HepG2 (cell line): ENCODE measurements at regions not wholly inside any gene's neighbourhood (a gene's known extent, or its start where the extent isn't known, plus 50 kb on each side); places are given as distances from the start of the nearest gene placed in this dataset.

ENCODE experiments used
- ATAC-seq: fragments of 200-7000 bp; cut with Tn5 transposase; 3 replicates; pipeline ENCODE4 v1.9.1; 2020; ENCODE audit warnings: mild to moderate bottlenecking, moderate library complexity
- BruUV-seq: library from RNA; stranded (reverse); fragments of 400-500 nt; replicated peaks from 2 replicates; lab custom pipeline; 2021; lab: Mats Ljungman, UMichigan
- CTCF ChIA-PET: fragments of 300-600 bp; formaldehyde crosslinking; extraction: SDS; loops from one replicate; lab custom pipeline; 2021; ENCODE audit warnings: low total read pairs, inconsistent platforms, low intra/inter-chr PET ratio; lab: Yijun Ruan, JAX
- POLR2A ChIA-PET: fragments of 350-600 bp; sonication (Branson Sonifier 250); formaldehyde crosslinking; loops from one replicate; lab custom pipeline; 2020; ENCODE audit warnings: antibody characterized with exemption, inconsistent platforms; lab: Yijun Ruan, JAX
- DNase-seq: peaks from one replicate; pipeline ENCODE4 v3.0.0-alpha.2; 2015; ENCODE audit warnings: low spot score
- FAIRE-seq: peaks from 3 replicates; lab custom pipeline; 2011; peaks lifted over from hg19 to GRCh38; lab: Jason Lieb, UNC
- H2AFZ ChIP-seq: one replicate; pipeline ENCODE4 v1.6.1; 2011; ENCODE audit warnings: low read length, inconsistent platforms
- H3K27ac ChIP-seq: fragments of 300-600 bp; 3 replicates; pipeline ENCODE4 v1.8.0; 2011; ENCODE audit warnings: mixed run types, mild to moderate bottlenecking, mixed read lengths, low read length, inconsistent platforms; ENCODE audit not compliant: insufficient read depth; ENCODE audit errors: extremely low read length
- H3K27me3 ChIP-seq, 2 experiments: fragments of 200-600 bp in 1 of 2; 2 replicates in 1 of 2; 3 replicates in 1 of 2; pipeline versions ENCODE4 v1.6.0 to v1.8.0; 2011; ENCODE audit warnings: low read length in 2 of 2, mild to moderate bottlenecking in 2 of 2, moderate library complexity in 2 of 2, inconsistent platforms in 1 of 2; ENCODE audit not compliant: insufficient read depth in 2 of 2, control insufficient read depth in 1 of 2
- H3K36me3 ChIP-seq, 2 experiments: fragments of 200-600 bp in 1 of 2; replicated peaks in 1 of 2; 2 replicates in 1 of 2; 3 replicates in 1 of 2; pipeline versions ENCODE4 v1.5.1 to v1.8.0; 2011; ENCODE audit warnings: low read length in 2 of 2, inconsistent platforms in 1 of 2; ENCODE audit not compliant: insufficient read depth in 2 of 2, control insufficient read depth in 1 of 2
- H3K4me1 ChIP-seq: 2 replicates; pipeline ENCODE4 v1.5.1; 2012; ENCODE audit warnings: low read length, inconsistent platforms; ENCODE audit not compliant: insufficient read depth
- H3K4me2 ChIP-seq: 2 replicates; pipeline ENCODE4 v1.6.0; 2011; ENCODE audit warnings: low read depth, low read length, inconsistent platforms
- H3K4me3 ChIP-seq, 3 experiments: fragments of 200-600 bp in 1 of 3; sonication (generic), shearing (Covaris generic) in 1 of 3; replicated peaks in 1 of 3; 2 replicates each; pipeline ENCODE4 v1.5.1; 2011 to 2016; ENCODE audit warnings: low read length in 3 of 3, inconsistent platforms in 2 of 3, low read depth in 2 of 3, mild to moderate bottlenecking in 2 of 3, control low read depth in 1 of 3, mixed read lengths in 1 of 3; ENCODE audit not compliant: insufficient read depth in 1 of 3
- H3K79me2 ChIP-seq: one replicate; pipeline ENCODE4 v1.6.1; 2011; ENCODE audit warnings: low read length, inconsistent platforms; ENCODE audit not compliant: insufficient read depth
- H3K9ac ChIP-seq: 2 replicates; pipeline ENCODE4 v1.6.0; 2011; ENCODE audit warnings: mild to moderate bottlenecking, low read depth, low read length, inconsistent platforms; ENCODE audit not compliant: insufficient read depth
- H3K9me3 ChIP-seq: 2 replicates; pipeline ENCODE4 v1.5.1; 2012; ENCODE audit warnings: mild to moderate bottlenecking, low read length
- H4K20me1 ChIP-seq: 2 replicates; pipeline ENCODE4 v1.6.0; 2011; ENCODE audit warnings: inconsistent platforms, mild to moderate bottlenecking, low read length, moderate library complexity; ENCODE audit not compliant: insufficient read depth
- ELF3 ChIP-seq: IDR thresholded peaks from 2 replicates; pipeline ENCODE4 v1.6.1; 2016; ENCODE audit warnings: missing genetic modification reagents, missing compliant biosample characterization
- FOXA3 ChIP-seq: IDR thresholded peaks from 2 replicates; pipeline ENCODE4 v1.6.1; 2016; ENCODE audit warnings: missing genetic modification reagents, missing compliant biosample characterization
- GABPB1 ChIP-seq: IDR thresholded peaks from 2 replicates; pipeline ENCODE4 v1.6.1; 2016; ENCODE audit warnings: mild to moderate bottlenecking, missing genetic modification reagents, moderate library complexity, missing compliant biosample characterization
- HMGA1 ChIP-seq: sonication (generic); formaldehyde crosslinking; conservative IDR thresholded peaks from 2 replicates; pipeline ENCODE4 v1.4.0; 2020; ENCODE audit warnings: missing genetic modification reagents
- HNRNPL ChIP-seq: fragments of 200-400 bp; formaldehyde crosslinking; IDR thresholded peaks from 2 replicates; pipeline ENCODE4 v1.6.1; 2017; ENCODE audit warnings: mild to moderate bottlenecking, low read depth, low read length
- KDM6A ChIP-seq: IDR thresholded peaks from 2 replicates; pipeline ENCODE4 v1.6.1; 2016; ENCODE audit warnings: low read depth
- MED1 ChIP-seq: sonication (generic); formaldehyde crosslinking; IDR thresholded peaks from 2 replicates; pipeline ENCODE4 v1.4.0; 2020; ENCODE audit warnings: missing genetic modification reagents
- PAWR ChIP-seq: sonication (generic); formaldehyde crosslinking; IDR thresholded peaks from 2 replicates; pipeline ENCODE4 v1.4.0; 2020; ENCODE audit warnings: missing genetic modification reagents, mild to moderate bottlenecking, borderline replicate concordance
- ZBTB42 ChIP-seq: sonication (generic); formaldehyde crosslinking; IDR thresholded peaks from 2 replicates; pipeline ENCODE4 v1.5.0; 2020; ENCODE audit warnings: mild to moderate bottlenecking, missing genetic modification reagents
- ZNF746 ChIP-seq: sonication (generic); formaldehyde crosslinking; IDR thresholded peaks from 2 replicates; pipeline ENCODE4 v1.8.0; 2022; ENCODE audit warnings: mild to moderate bottlenecking, missing genetic modification reagents
- WGBS: methylation state at CpG from one replicate; pipeline ENCODE4 v1.1.6; 2017; ENCODE audit warnings: low lambda C conversion rate; 5-methylcytosine and 5-hydroxymethylcytosine counted together
- in situ Hi-C: cut with HindIII; loops from 2 replicates; pipeline ENCODE4 v1.10.0; 2017; ENCODE audit warnings: low pct_unique_long_range_greater_than_20kb; ENCODE audit not compliant: extremely low pct_ligation_motif_present
- intact Hi-C: fragments of 100-400 bp; cut with micrococcal nuclease; formaldehyde crosslinking; loops from one replicate; pipeline ENCODE4 v1.10.0; 2022; ENCODE audit not compliant: unreplicated experiment
- TF ChIP-seq, protein P1 (sequence below): sonication (generic); formaldehyde crosslinking; IDR thresholded peaks from 2 replicates; pipeline ENCODE4 v1.9.0; 2022; ENCODE audit warnings: missing genetic modification reagents, mild to moderate bottlenecking, borderline replicate concordance
- TF ChIP-seq, protein P2 (sequence below): IDR thresholded peaks from 2 replicates; pipeline ENCODE4 v1.6.1; 2016; ENCODE audit warnings: missing biosample characterization, missing genetic modification reagents, low read depth

DNA sequence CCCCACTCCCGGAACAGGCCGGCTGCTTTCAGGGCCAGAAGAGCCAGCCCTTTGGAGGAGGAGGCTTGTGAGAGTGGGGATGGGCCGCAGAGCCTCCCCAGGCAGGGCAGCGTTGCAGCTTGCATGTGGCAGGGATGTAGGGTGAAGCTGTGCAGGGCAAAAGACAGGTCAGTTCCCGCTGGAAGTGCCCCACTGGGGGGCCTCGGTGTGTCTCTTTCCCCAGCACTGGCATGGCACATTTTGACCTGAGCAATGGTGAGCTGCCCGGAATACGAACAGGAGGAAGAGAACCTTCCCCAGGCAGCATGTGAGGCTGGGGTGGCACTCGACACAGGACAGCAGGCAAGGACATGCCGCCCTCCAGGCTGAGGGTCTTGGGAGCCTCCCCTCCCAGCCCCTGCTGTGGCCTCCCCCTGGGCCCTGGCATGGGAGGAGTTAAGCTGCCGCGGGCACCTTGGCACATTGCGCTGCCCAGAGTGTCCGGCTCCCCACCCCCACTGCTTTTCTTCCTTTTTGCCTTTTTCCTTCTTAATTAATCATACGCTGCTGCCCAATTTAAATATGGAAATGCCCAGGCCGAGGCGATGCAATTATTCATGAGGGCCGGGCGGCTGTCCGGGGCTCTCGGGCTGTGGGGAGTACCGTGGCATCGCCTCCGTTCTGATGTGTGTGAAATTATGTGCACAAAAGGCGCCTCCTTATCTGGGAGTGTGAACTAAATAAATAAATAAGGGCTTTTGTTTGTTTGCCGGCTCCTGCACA lies 76.0 kb upstream of the WNT7B start:
- ChIA-PET POLR2A (interaction anchor here (1.7 kb wide), 1 partner anchor 17 kb away, joined by 5 read pairs; no protein-coding TSS in a partner anchor), CTCF (no interaction called here)
- no peaks in the 10 kb centered on the region for H3K4me1 ChIP-seq
- H3K27me3 ChIP-seq = peaks cover 28 to 86% of the 10 kb centered on the region in 2 experiments
- FAIRE-seq = no peak
- H2AFZ ChIP-seq = no peak overlapping the region
- TF ChIP-seq ELF3 (no peak), HNRNPL (peak; percentile 67; the same call in 1 of the 2 replicates), FOXA3 (CRISPR knock-in tag) (no peak)
- TF ChIP-seq, protein P1, sequence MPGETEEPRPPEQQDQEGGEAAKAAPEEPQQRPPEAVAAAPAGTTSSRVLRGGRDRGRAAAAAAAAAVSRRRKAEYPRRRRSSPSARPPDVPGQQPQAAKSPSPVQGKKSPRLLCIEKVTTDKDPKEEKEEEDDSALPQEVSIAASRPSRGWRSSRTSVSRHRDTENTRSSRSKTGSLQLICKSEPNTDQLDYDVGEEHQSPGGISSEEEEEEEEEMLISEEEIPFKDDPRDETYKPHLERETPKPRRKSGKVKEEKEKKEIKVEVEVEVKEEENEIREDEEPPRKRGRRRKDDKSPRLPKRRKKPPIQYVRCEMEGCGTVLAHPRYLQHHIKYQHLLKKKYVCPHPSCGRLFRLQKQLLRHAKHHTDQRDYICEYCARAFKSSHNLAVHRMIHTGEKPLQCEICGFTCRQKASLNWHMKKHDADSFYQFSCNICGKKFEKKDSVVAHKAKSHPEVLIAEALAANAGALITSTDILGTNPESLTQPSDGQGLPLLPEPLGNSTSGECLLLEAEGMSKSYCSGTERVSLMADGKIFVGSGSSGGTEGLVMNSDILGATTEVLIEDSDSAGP (CRISPR knock-in tag) = peak; percentile 1; the same call in 1 of the 2 replicates
- H3K4me2 ChIP-seq = no peak overlapping the region
- H3K4me3 ChIP-seq = no peak overlapping the region
- in situ Hi-C loops (no loop called here), intact Hi-C loops (no loop called here)
- 20% methylated on average over 22 of the region's 26 CpGs for WGBS
- H3K36me3 ChIP-seq = no peaks in the 10 kb centered on the region
- no peaks in the 10 kb centered on the region for H3K9me3 ChIP-seq
- BruUV-seq = no TSS peak
- H4K20me1 ChIP-seq = no peaks in the 10 kb centered on the region
- no peak overlapping the region for H3K9ac ChIP-seq
- no peak for DNase-seq
- no peaks in the 10 kb centered on the region for H3K79me2 ChIP-seq
- peak; percentile 37 for ATAC-seq
- H3K27ac ChIP-seq = no peak overlapping the region

DNA sequence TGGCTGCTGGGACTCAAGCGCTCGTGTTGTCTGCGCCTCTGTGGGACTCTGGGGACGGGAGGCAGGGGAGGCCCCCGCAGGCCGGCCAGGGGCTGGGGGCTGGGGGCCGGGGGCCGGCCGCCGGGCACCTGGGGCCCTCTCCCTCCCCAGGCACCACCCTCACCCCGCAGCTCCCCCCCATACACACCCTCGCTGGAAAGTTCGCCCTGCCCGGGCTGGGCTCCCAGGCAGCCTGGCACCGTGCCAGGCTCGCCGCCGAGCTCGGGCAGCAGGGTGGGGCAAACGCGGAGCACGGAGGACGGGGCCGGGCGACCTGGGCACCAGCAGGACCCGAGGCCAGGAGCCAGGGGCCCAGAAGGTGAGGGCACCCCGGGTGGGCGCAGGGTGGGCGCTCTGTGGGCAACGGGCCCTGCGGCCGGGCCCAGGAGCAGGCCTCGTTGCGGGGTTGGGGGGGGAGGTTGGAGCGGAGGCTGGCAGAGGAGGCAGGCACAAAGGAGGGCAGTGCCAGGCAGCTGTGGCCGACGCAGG lies 76.7 kb upstream of the WNT7B start:
- CTCF ChIA-PET = no interaction called here
- no peaks in the 10 kb centered on the region for H3K36me3 ChIP-seq
- intact Hi-C loops (no loop called here), in situ Hi-C loops (no loop called here)
- ATAC-seq (peak; percentile 42), FAIRE-seq (no peak), DNase-seq (no peak)
- H3K79me2 ChIP-seq = no peaks in the 10 kb centered on the region
- H3K4me3 ChIP-seq = no peak overlapping the region; a peak in 1 of 6 replicates
- WGBS = 15% methylated on average over 8 of the region's 37 CpGs
- no peaks in the 10 kb centered on the region for H3K4me1 ChIP-seq
- no peak overlapping the region; the same call in 1 of the 2 replicates for H3K4me2 ChIP-seq
- no peaks in the 10 kb centered on the region for H3K9me3 ChIP-seq
- no peaks in the 10 kb centered on the region for H4K20me1 ChIP-seq
- no peak overlapping the region for H2AFZ ChIP-seq
- no peak overlapping the region for H3K9ac ChIP-seq
- H3K27ac ChIP-seq = no peak overlapping the region
- POLR2A ChIA-PET = interaction anchor here (1.7 kb wide), 1 partner anchor 18 kb away, joined by 5 read pairs; no protein-coding TSS in a partner anchor
- no TSS peak for BruUV-seq
- H3K27me3 ChIP-seq = peaks cover 26 to 85% of the 10 kb centered on the region in 2 experiments
- TF ChIP-seq PAWR (CRISPR knock-in tag) = no peak
- no peak for TF ChIP-seq MED1 (CRISPR knock-in tag)
- 0 out of 2 replicates have a peak, but pooled peaks have one; percentile 20 for TF ChIP-seq GABPB1
- no peak for TF ChIP-seq HMGA1 (CRISPR knock-in tag)
- no peak for TF ChIP-seq KDM6A (CRISPR knock-in tag)
- no peak for TF ChIP-seq ZBTB42 (CRISPR knock-in tag)
- TF ChIP-seq HNRNPL = peak; percentile 58; the same call in 1 of the 2 replicates
- no peak for TF ChIP-seq ZNF746 (CRISPR knock-in tag)
- TF ChIP-seq, protein P2, sequence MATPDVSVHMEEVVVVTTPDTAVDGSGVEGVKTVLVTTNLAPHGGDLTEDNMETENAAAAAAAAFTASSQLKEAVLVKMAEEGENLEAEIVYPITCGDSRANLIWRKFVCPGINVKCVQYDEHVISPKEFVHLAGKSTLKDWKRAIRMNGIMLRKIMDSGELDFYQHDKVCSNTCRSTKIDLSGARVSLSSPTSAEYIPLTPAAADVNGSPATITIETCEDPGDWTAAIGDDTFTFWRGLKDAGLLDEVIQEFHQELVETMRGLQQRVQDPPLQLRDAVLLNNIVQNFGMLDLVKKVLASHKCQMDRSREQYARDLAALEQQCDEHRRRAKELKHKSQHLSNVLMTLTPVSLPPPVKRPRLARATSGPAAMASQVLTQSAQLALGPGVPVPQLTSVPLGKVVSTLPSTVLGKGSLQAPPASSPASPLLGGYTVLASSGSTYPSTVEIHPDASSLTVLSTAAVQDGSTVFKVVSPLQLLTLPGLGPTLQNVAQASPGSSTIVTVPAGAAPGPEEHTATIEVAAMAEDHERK (CRISPR knock-in tag) = no peak
